ENCODE measurements at regions not wholly inside any gene's neighbourhood (a gene's known extent, or its start where the extent isn't known, plus 50 kb on each side); places are given as distances from the start of the nearest gene placed in this dataset.

DNA sequence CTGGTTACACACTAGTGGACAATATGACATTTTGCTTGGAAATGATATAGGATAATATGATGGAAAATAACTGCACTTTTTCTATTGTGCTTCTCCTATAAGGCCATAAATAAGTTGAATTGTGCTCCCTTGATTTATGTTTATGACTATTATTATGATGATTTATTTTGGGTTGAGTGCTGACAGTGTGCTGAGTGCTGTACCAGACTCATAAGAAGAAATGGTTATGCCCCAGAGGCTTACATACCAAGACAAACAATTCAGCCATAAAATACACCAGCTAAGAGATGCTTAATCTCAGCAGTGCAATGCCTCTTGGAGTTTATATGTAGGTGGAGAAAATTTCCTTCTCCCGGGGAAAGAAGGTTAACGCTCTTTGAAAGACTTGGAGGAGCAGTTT, 199.8 kb upstream of the NOCT start:
- H4K20me1 ChIP-seq (ENCODE audit: control insufficient read depth, insufficient read depth, low read depth, low read length), result no peaks in the 10 kb centered on the region
- H3K36me3 ChIP-seq (ENCODE audit: control insufficient read depth, low read length), result no peaks in the 10 kb centered on the region
- no peaks in the 10 kb centered on the region for H3K9me2 ChIP-seq (replicated peaks; ENCODE audit: control insufficient read depth, low read length)
- no peak for TF ChIP-seq EZH2phosphoT487 (IDR thresholded peaks at IDR 0.05; ENCODE audit: borderline replicate concordance, low read length)
- TF ChIP-seq, protein P1, sequence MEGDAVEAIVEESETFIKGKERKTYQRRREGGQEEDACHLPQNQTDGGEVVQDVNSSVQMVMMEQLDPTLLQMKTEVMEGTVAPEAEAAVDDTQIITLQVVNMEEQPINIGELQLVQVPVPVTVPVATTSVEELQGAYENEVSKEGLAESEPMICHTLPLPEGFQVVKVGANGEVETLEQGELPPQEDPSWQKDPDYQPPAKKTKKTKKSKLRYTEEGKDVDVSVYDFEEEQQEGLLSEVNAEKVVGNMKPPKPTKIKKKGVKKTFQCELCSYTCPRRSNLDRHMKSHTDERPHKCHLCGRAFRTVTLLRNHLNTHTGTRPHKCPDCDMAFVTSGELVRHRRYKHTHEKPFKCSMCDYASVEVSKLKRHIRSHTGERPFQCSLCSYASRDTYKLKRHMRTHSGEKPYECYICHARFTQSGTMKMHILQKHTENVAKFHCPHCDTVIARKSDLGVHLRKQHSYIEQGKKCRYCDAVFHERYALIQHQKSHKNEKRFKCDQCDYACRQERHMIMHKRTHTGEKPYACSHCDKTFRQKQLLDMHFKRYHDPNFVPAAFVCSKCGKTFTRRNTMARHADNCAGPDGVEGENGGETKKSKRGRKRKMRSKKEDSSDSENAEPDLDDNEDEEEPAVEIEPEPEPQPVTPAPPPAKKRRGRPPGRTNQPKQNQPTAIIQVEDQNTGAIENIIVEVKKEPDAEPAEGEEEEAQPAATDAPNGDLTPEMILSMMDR (IDR thresholded peaks at IDR 0.05; ENCODE audit: low read depth, low read length, poor library complexity, severe bottlenecking), result no peak
- no peaks in the 10 kb centered on the region for H3K9me3 ChIP-seq (ENCODE audit: control insufficient read depth, insufficient read depth, low read length)
- H3K27me3 ChIP-seq (ENCODE audit: control insufficient read depth, low read length), result no peaks in the 10 kb centered on the region
- no peak overlapping the region for H3K27ac ChIP-seq (ENCODE audit: low read depth, low read length)
- no peaks in the 10 kb centered on the region for H3F3A ChIP-seq (ENCODE audit: control insufficient read depth, insufficient read depth)
- H3K4me2 ChIP-seq (ENCODE audit: low read length), result no peak overlapping the region
- H3K79me2 ChIP-seq (ENCODE audit: control insufficient read depth, low read length), result no peaks in the 10 kb centered on the region
- no peaks in the 10 kb centered on the region for H3K4me1 ChIP-seq (ENCODE audit: control insufficient read depth, low read length)
- H3K4me3 ChIP-seq (ENCODE audit: low read length), result no peak overlapping the region

DNA sequence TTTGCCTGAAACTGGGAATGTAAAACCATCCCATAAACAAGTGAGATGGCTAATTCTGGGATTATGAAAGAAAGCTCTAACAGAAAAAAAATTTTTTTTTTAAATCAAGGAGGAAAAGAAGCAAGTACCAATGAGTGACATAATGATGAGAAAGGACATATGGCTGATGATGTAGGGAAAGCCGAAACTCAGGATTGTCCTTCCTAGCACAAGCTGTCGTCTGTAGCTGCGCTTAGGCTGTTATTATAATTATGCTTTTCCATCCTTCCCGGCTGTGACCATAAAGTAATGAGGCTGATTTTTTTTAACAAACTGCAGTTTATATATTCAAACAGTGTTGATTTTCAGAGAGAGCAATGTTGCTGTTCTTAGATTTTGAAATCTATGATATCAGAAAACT, 209.8 kb upstream of the NOCT start:
- no peaks in the 10 kb centered on the region for H3K9me2 ChIP-seq (replicated peaks; ENCODE audit: control insufficient read depth, low read length)
- no peaks in the 10 kb centered on the region for H4K20me1 ChIP-seq (ENCODE audit: control insufficient read depth, insufficient read depth, low read depth, low read length)
- H3F3A ChIP-seq (ENCODE audit: control insufficient read depth, insufficient read depth), result no peaks in the 10 kb centered on the region
- no peak overlapping the region for H3K27ac ChIP-seq (ENCODE audit: low read depth, low read length)
- H3K9me3 ChIP-seq (ENCODE audit: control insufficient read depth, insufficient read depth, low read length), result no peaks in the 10 kb centered on the region
- no peaks in the 10 kb centered on the region for H3K27me3 ChIP-seq (ENCODE audit: control insufficient read depth, low read length)
- H3K4me1 ChIP-seq (ENCODE audit: control insufficient read depth, low read length), result no peaks in the 10 kb centered on the region
- TF ChIP-seq, protein P1 (IDR thresholded peaks at IDR 0.05; ENCODE audit: low read depth, low read length, poor library complexity, severe bottlenecking), result no peak
- no peak for TF ChIP-seq EZH2phosphoT487 (IDR thresholded peaks at IDR 0.05; ENCODE audit: borderline replicate concordance, low read length)
- H3K36me3 ChIP-seq (ENCODE audit: control insufficient read depth, low read length), result no peaks in the 10 kb centered on the region
- H3K4me3 ChIP-seq (ENCODE audit: low read length), result no peak overlapping the region
- no peaks in the 10 kb centered on the region for H3K79me2 ChIP-seq (ENCODE audit: control insufficient read depth, low read length)
- H3K4me2 ChIP-seq (ENCODE audit: low read length), result no peak overlapping the region

DNA sequence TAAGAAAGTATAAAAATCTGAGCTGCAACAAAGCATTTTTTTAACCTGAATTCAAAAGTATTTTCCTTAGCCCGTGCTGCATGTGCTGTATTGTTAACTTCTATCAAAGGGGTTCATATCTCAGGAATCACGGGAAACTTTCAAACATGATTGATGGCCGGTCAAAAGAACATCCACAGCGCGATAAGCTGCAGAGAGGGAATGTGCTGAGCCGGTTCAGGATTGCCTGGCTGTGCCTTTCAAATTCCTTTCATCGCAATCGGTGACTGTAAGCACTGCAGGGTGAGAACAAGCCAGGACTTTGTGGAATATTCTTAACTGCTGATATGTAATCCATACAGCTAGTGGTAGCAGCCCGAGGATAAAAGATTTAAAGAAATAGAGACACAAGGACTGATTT, 210.9 kb upstream of the NOCT start:
- no peaks in the 10 kb centered on the region for H3K27me3 ChIP-seq (ENCODE audit: control insufficient read depth, low read length)
- no peaks in the 10 kb centered on the region for H3K36me3 ChIP-seq (ENCODE audit: control insufficient read depth, low read length)
- TF ChIP-seq EZH2phosphoT487 (IDR thresholded peaks at IDR 0.05; ENCODE audit: borderline replicate concordance, low read length), result no peak

DNA sequence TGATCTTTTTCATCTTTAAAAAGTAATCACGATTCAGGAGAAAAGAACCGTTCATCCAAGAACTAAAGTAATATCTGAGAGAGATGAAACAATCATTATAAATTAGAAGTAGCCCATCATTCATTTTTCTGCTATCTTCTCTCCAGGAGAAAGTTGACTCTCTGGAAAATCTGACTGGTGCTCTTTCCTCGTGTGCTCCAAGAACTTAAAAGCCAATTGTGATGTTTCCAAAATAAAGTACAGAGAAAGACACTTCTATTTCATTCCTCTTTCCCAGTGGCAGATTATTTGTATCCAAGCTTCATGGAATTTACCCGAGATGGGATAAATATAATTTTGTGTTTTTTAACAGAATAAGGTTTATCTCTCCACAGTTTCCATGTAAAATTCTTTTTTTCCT, 212.5 kb upstream of the NOCT start:
- TF ChIP-seq, protein P1 (IDR thresholded peaks at IDR 0.05; ENCODE audit: low read depth, low read length, poor library complexity, severe bottlenecking), result no peak
- no peak for TF ChIP-seq EZH2phosphoT487 (IDR thresholded peaks at IDR 0.05; ENCODE audit: borderline replicate concordance, low read length)
- Histone ChIP-seq H3K27me3 (ENCODE audit: control insufficient read depth, low read length) (no peaks in the 10 kb centered on the region), H3K9me3 (ENCODE audit: control insufficient read depth, insufficient read depth, low read length) (no peaks in the 10 kb centered on the region), H3K79me2 (ENCODE audit: control insufficient read depth, low read length) (no peaks in the 10 kb centered on the region), H4K20me1 (ENCODE audit: control insufficient read depth, insufficient read depth, low read depth, low read length) (no peaks in the 10 kb centered on the region), H3K4me1 (ENCODE audit: control insufficient read depth, low read length) (no peaks in the 10 kb centered on the region), H3K4me2 (ENCODE audit: low read length) (no peak overlapping the region), H3K36me3 (ENCODE audit: control insufficient read depth, low read length) (no peaks in the 10 kb centered on the region), H3K27ac (ENCODE audit: low read depth, low read length) (no peak overlapping the region), H3K9me2 (replicated peaks; ENCODE audit: control insufficient read depth, low read length) (no peaks in the 10 kb centered on the region), H3F3A (ENCODE audit: control insufficient read depth, insufficient read depth) (no peaks in the 10 kb centered on the region), H3K4me3 (ENCODE audit: low read length) (no peak overlapping the region)

More for the DNA sequence above, 210.9 kb upstream of the NOCT start:
- no peak overlapping the region for H3K27ac ChIP-seq (ENCODE audit: low read depth, low read length)
- H3F3A ChIP-seq (ENCODE audit: control insufficient read depth, insufficient read depth), result no peaks in the 10 kb centered on the region
- H3K79me2 ChIP-seq (ENCODE audit: control insufficient read depth, low read length), result no peaks in the 10 kb centered on the region
- H3K9me3 ChIP-seq (ENCODE audit: control insufficient read depth, insufficient read depth, low read length), result no peaks in the 10 kb centered on the region
- H3K4me1 ChIP-seq (ENCODE audit: control insufficient read depth, low read length), result no peaks in the 10 kb centered on the region
- no peaks in the 10 kb centered on the region for H4K20me1 ChIP-seq (ENCODE audit: control insufficient read depth, insufficient read depth, low read depth, low read length)
- H3K4me2 ChIP-seq (ENCODE audit: low read length), result no peak overlapping the region
- H3K4me3 ChIP-seq (ENCODE audit: low read length), result no peak overlapping the region
- H3K9me2 ChIP-seq (replicated peaks; ENCODE audit: control insufficient read depth, low read length), result no peaks in the 10 kb centered on the region

Measured in DOHH2 (cell line).